D721Med (cell line): ENCODE measurements at regions not wholly inside any gene's neighbourhood (a gene's known extent, or its start where the extent isn't known, plus 50 kb on each side); places are given as distances from the start of the nearest gene placed in this dataset.

Source experiments
- DNase-seq: peaks from one replicate; pipeline ENCODE4 v3.0.0; 2011; ENCODE audit warnings: low spot score; ENCODE audit not compliant: insufficient read length
- FAIRE-seq: peaks from 2 replicates; lab custom pipeline; 2011; peaks lifted over from hg19 to GRCh38; lab: Jason Lieb, UNC
- TF ChIP-seq, protein P1 (sequence below): IDR thresholded peaks from 2 replicates; pipeline ENCODE4 v1.5.1; 2012; ENCODE audit warnings: mild to moderate bottlenecking, control low read depth; ENCODE audit not compliant: insufficient read depth; ENCODE audit errors: missing control alignments

GRCh38 chr4:24330172-24330571 lies 254.2 kb downstream of the DHX15 start:
- TF ChIP-seq, protein P1, sequence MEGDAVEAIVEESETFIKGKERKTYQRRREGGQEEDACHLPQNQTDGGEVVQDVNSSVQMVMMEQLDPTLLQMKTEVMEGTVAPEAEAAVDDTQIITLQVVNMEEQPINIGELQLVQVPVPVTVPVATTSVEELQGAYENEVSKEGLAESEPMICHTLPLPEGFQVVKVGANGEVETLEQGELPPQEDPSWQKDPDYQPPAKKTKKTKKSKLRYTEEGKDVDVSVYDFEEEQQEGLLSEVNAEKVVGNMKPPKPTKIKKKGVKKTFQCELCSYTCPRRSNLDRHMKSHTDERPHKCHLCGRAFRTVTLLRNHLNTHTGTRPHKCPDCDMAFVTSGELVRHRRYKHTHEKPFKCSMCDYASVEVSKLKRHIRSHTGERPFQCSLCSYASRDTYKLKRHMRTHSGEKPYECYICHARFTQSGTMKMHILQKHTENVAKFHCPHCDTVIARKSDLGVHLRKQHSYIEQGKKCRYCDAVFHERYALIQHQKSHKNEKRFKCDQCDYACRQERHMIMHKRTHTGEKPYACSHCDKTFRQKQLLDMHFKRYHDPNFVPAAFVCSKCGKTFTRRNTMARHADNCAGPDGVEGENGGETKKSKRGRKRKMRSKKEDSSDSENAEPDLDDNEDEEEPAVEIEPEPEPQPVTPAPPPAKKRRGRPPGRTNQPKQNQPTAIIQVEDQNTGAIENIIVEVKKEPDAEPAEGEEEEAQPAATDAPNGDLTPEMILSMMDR: no peak
- FAIRE-seq (no peak), DNase-seq (no peak)

DNA sequence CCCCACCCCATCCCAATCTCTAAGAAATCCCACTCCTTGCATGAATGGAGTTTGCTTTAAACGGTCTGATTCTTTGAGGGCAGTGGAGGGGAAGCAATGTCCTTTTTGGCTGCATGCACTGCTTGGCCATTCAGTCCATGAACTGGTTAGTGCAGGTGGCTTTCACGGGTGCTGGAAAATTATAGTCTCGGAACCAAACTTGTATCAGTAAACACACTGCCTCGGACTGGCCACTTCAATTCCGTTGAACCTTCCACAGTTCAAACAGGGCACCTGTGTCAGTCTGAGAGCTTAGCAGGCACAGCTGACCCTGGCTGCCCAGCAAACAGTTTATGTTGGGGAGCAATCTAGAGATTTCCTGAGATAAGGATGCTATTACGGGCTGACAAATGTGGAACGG lies 255.6 kb downstream of the DHX15 start:
- DNase-seq: no peak
- FAIRE-seq: no peak
- TF ChIP-seq, protein P1: no peak

GRCh38 chr4:24328310-24328709 lies 256.0 kb downstream of the DHX15 start:
- no peak for FAIRE-seq
- TF ChIP-seq, protein P1: no peak
- DNase-seq: no peak

DNA sequence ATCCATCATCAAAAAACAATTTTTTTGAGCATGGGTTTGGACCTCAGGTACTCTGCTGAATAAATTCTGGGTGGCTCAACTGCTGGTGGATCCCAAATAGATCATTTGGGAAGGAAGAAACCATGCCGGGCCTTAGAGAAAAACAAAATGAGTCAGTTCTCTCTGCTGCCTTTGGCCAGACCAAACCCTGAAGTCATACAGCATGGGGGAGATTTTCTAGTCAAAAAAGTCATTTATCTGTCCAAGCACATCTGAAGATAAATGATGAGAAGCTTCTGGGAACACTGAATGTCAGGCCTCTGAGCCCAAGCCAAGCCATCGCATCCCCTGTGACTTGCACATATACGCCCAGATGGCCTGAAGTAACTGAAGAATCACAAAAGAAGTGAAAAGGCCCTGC lies 261.4 kb downstream of the DHX15 start:
- no peak for DNase-seq
- TF ChIP-seq, protein P1: no peak
- FAIRE-seq: no peak

DNA sequence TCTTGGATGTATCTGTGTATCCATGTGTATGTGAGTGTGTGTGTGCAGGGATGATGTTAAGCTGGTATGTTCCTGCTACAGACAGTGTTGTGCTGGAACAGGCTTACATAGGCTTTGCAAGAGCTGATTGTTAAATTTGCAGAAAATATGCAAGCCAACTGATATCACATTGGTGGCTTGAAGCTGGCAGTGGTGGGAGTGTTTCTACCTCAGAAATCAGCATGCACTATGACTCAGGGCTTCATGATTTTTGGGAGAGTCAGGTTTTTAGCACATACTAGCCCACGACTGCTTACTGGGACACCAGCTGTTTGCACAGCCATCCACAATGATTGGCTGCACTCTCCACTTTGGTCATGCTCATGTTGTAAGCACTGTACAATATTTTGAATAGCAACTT lies 261.8 kb downstream of the DHX15 start:
- FAIRE-seq: no peak
- TF ChIP-seq, protein P1: no peak
- DNase-seq: no peak

DNA sequence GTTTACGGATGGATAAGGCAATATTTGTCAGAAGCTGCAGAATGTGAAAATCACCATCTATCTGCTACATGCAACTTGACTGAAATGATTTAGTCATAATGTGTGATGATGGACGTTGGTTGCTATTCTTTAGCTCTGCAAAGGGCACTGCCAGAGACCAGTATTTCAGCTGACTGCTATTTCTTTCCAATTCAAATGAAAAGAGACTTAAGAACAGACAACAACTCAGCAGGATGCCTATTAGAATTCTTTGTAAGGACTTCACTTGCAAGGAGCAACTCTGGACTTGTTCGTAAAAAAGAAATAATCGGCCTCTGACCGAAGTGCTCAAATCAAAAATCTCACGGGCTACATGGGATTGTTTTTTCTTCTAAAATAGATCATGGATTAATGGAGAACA lies 262.7 kb downstream of the DHX15 start:
- DNase-seq: no peak
- TF ChIP-seq, protein P1: no peak
- FAIRE-seq: no peak

GRCh38 chr4:24321131-24321530 lies 263.2 kb downstream of the DHX15 start:
- FAIRE-seq: no peak
- TF ChIP-seq, protein P1: no peak
- DNase-seq: no peak
